ENCODE measurements at regions not wholly inside any gene's neighbourhood (a gene's known extent, or its start where the extent isn't known, plus 50 kb on each side); places are given as distances from the start of the nearest gene placed in this dataset.

GRCh38 chr2:157172866-157173578, 84.5 kb upstream of the GALNT5 start (continued):
- TF ChIP-seq MLX (CRISPR knock-in tag; IDR thresholded peaks at IDR 0.05) = no peak
- no peak for TF ChIP-seq TEAD1 (CRISPR knock-in tag; IDR thresholded peaks at IDR 0.05)
- no peak for TF ChIP-seq PRRX2 (CRISPR knock-in tag; IDR thresholded peaks at IDR 0.05)
- no peak for TF ChIP-seq FOXP1 (CRISPR knock-in tag; IDR thresholded peaks at IDR 0.05; ENCODE audit: borderline replicate concordance)
- TF ChIP-seq FOXP4 (CRISPR knock-in tag; IDR thresholded peaks at IDR 0.05) = no peak
- TF ChIP-seq SMAD3 (CRISPR knock-in tag; IDR thresholded peaks at IDR 0.05; ENCODE audit: borderline replicate concordance) = no peak

GRCh38 chr2:157173740-157174184, 83.7 kb upstream of the GALNT5 start:
- POLR2A ChIA-PET = no interaction called here
- CTCF ChIA-PET = no interaction called here
- H3K27ac Mint-ChIP-seq = no peak overlapping the region
- no peak; the same call in 1 of the 2 replicates for ATAC-seq
- H3K4me3 Mint-ChIP-seq = no peak overlapping the region
- TF ChIP-seq ELF4 (CRISPR knock-in tag; IDR thresholded peaks at IDR 0.05; ENCODE audit: low read depth) (no peak), FOXJ3 (CRISPR knock-in tag; IDR thresholded peaks at IDR 0.05; ENCODE audit: borderline replicate concordance) (no peak), GRHL2 (CRISPR knock-in tag; IDR thresholded peaks at IDR 0.05; ENCODE audit: insufficient replicate concordance, severe bottlenecking) (no peak), SP1 (CRISPR knock-in tag; conservative IDR thresholded peaks at IDR 0.05) (no peak), E2F1 (CRISPR knock-in tag; IDR thresholded peaks at IDR 0.05) (no peak), RORB (CRISPR knock-in tag; IDR thresholded peaks at IDR 0.05) (no peak), AFF4 (CRISPR knock-in tag; IDR thresholded peaks at IDR 0.05; ENCODE audit: borderline replicate concordance) (no peak), ZNF281 (CRISPR knock-in tag; IDR thresholded peaks at IDR 0.05) (no peak), EMX1 (CRISPR knock-in tag; IDR thresholded peaks at IDR 0.05) (no peak), OVOL2 (CRISPR knock-in tag; IDR thresholded peaks at IDR 0.05; ENCODE audit: borderline replicate concordance) (no peak), ZNF263 (CRISPR knock-in tag; IDR thresholded peaks at IDR 0.05; ENCODE audit: low read depth) (no peak)
- TF ChIP-seq, protein P1, sequence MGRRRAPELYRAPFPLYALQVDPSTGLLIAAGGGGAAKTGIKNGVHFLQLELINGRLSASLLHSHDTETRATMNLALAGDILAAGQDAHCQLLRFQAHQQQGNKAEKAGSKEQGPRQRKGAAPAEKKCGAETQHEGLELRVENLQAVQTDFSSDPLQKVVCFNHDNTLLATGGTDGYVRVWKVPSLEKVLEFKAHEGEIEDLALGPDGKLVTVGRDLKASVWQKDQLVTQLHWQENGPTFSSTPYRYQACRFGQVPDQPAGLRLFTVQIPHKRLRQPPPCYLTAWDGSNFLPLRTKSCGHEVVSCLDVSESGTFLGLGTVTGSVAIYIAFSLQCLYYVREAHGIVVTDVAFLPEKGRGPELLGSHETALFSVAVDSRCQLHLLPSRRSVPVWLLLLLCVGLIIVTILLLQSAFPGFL (CRISPR knock-in tag; IDR thresholded peaks at IDR 0.05; ENCODE audit: borderline replicate concordance) = no peak
- H3K27me3 Mint-ChIP-seq (ENCODE audit: low read depth) = no peaks in the 10 kb centered on the region
- H3K9me3 Mint-ChIP-seq = peaks cover 15% of the 10 kb centered on the region
- no peaks in the 10 kb centered on the region for H3K4me1 Mint-ChIP-seq
- H3K36me3 Mint-ChIP-seq = no peaks in the 10 kb centered on the region
- no peak for DNase-seq (ENCODE audit: low spot score)
